Smooth muscle cell of the brain vasculature (primary cell): ENCODE measurements at regions not wholly inside any gene's neighbourhood (a gene's known extent, or its start where the extent isn't known, plus 50 kb on each side); places are given as distances from the start of the nearest gene placed in this dataset.
"Not testable (repeated sequence)": the region's sequence is repeated elsewhere in the genome, so short reads cannot be mapped to it uniquely, and the experiment has no call there.

Experiments
- DNase-seq: peaks from one replicate; pipeline ENCODE4 v3.0.0-alpha.2; 2012; ENCODE audit warnings: low read depth, low spot score

DNA sequence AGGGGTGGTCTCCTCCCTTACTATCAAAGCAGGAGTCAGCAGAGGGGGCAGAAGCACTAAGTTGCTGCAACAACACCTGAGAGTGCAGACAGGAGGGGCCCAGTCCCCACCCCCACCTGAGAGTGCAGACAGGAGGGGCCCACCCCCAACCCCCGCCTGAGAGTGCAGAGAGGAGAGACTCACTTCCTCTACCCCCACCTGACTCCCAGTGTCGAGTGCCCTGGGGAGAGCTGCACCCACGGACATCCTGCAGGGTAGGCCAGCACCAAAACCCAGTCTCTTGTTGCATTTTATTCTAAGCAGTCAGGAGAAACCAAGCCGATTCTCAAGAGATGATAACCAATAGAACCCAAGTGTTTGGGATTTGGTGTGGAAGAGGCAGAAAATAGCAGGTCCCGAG, 78.4 kb downstream of the NAPG start:
- no peak for DNase-seq

DNA sequence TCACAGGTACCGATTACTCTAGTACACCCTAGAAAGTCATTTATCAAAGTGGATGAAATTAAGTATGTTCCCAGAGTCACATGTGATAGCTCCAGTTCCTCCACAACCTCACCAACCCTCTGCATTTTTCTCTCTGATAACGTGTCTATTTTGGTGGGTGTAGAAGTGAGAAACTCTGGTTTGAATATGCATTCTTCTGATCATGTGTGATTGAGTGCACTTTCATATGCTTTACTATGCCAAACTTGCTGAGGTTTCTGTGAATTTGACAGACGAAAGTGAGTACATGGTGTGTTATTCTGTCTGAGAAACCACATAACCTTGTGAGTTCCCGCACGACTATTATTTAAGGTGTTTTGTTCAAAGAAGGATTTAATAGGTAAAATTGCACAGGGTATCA, 81.1 kb downstream of the NAPG start:
- not testable (repeated sequence) for DNase-seq

DNA sequence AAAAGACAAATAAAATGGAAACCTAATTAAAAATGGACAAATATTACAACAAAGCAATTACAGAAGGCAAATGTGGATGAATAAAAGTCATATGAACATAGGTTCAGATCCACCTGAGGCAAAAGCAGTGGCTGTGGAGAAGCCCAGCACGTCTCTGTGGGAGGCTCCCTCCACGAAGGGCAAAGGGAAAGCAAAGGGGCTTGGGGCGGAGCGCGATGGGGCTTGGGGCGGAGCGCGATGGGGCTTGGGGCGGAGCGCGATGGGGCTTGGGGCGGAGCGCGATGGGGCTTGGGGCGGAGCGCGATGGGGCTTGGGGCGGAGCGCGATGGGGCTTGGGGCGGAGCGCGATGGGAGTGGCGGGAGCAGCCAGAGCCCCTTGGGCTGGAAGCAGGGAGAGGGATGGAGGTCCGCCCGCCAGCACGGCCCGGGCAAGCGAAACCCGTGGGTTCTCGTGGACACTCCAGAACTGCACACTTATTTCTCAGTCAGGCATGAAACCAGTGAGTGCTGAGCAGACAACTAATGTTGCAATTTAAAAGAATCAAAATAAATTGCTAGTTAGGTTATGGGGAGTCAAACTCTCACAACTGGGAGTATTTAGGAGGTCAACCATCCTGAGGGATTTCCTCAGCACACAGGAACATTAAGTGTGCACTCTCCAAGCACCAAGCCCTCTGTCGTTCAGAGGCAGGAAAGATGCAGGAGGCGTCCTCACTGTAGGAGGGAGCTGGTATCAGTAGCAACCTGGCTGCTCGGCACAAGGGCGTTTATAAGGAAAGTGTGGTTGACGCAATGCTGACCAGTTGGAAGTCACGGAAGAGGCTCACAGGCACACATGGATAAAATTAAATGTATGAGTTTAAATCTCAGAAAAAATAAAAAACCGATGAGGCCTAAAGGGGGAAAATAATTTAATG, 81.8 kb downstream of the NAPG start:
- not testable (repeated sequence) for DNase-seq

DNA sequence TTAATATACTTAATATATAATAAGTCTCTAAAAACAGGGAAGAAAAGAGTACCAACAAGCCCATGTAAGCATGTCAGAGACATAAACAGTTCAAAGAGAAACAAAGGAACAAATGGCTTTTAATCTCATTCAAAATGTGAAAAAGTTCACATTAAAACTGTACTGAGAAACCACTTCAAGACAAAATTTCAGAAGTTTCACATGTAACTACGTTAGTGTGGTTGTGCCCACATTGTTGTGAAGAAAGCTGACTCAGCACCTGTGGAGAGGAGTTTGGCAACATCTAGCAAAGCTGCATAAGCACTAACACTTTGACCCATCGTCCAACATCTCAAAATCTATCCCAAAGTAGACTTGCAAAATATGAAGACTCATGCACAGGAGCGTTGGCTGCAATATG, 82.6 kb downstream of the NAPG start:
- DNase-seq = peak; percentile 3

DNA sequence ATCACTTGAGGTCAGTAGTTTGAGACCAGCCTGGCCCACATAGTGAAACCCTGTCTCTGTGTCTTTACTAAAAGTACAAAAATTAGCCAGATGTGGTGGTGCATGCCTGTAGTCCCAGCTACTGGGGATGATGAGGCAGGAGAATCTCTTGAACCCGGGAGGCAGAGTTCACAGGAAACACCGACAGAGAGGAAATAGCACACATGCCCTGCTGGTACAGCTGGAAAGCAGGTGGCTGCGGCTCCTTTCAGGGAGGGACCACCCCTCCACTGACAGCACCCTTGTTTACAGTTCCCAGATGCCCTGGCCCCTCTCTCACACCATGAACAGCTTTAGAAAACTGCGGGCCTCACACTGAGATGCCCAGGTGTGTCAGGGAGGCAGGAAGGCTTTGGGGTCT, 83.2 kb downstream of the NAPG start:
- not testable (repeated sequence) for DNase-seq

DNA sequence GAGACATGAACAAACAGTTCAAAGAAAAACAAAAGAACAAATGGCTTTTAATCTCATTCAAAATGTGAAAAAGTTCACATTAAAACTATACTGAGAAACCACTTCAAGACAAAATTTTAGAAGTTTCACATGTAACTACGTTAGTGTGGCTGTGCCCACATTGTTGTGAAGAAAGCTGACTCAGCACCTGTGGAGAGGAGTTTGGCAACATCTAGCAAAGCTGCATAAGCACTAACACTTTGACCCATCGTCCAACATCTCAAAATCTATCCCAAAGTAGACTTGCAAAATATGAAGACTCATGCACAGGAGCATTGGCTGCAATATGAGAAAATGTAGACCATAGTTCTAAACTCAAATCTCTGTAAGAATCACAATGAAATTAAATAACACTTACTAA, 87.4 kb downstream of the NAPG start:
- DNase-seq = not testable (repeated sequence)

DNA sequence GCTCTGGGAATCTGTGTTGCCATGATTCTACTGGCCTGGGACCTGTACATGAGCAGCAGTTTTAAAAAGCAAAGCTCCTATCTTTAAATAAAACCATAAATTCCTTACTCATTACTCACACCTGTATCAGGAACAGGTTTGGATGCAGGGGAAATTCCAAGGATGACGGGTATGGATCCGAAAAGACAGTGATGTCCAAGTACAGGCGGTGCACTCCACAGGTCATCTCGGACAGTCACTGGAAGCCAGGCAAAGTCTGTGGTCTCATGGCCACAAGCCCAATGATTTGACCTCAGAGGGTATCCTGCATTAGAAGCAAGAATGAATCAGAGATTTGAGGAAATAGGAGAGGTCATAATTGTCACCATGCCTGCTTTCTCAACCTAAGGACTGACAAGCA, 90.9 kb downstream of the NAPG start:
- not testable (repeated sequence) for DNase-seq

DNA sequence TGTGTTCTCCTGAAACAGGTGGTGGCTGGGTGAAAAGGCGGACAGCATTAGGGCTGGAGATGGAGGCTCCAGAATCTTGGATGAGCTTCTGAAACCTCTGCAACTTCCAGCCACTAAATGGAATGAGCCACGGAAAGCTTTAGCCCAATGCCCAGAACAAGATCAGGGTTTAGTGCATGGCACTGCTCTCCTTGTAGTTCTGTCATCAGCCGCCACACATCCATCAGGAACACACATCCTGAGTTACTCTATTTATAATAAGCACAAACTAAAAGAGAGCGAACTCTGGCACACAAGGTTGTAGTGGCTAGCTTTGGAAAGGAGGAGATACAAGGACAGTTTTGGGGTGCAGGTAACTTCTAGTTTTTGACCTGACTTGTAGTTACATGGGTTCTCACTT, 93.0 kb downstream of the NAPG start:
- DNase-seq = not testable (repeated sequence)

DNA sequence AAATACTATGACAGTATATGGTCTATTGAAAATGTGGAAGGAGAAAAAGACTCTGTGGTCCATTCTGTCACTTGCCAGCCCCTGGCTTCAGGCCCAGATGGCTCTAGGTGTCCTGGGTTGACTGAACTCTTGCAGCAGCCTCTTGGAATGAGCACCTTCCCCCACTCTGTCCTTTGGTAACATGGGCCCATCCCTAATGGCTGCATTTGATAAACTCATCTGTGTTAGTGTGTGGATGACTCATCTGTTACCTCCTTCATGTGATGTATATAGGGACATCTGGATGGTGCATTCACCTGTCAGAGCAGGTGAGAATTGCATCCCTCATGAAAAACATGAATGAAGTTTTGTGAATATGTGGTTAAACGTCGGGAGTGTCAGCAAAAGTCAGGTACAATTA, 93.5 kb downstream of the NAPG start:
- DNase-seq = not testable (repeated sequence)

DNA sequence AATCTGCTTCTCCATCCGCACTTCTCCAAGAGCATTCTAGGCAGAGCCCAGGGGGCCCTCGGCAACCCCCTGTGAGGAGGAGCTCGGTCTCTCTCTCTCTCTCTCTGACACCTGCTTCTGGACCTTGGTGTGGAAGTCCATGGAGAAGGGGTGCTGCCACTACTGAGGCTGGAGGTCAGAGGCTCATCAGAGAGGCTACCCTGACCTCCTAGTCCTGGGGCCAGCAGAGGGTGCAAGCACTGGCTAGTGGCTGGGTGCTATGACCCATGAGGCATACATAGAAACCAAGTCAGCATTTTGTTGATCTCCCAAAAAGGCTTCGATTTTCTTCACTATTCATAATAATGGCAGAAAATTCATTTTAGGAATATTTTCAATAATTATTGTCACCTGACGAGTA, 94.0 kb downstream of the NAPG start:
- DNase-seq = not testable (repeated sequence)
